Kasumi-1 (cell line): ENCODE measurements at regions not wholly inside any gene's neighbourhood (a gene's known extent, or its start where the extent isn't known, plus 50 kb on each side); places are given as distances from the start of the nearest gene placed in this dataset.
"Not testable (repeated sequence)": the region's sequence is repeated elsewhere in the genome, so short reads cannot be mapped to it uniquely, and the experiment has no call there.

Source experiments
- DNase-seq, 2 experiments: peaks; one replicate each; lab custom pipeline; 2025; lab: John Stamatoyannopoulos, UW

GRCh38 chr1:182163821-182164223, 102.3 kb upstream of the ZNF648 start:
- DNase-seq, result no peak

GRCh38 chr1:182159443-182159842, 97.9 kb upstream of the ZNF648 start:
- DNase-seq, result no peak

GRCh38 chr1:182157187-182157586, 95.7 kb upstream of the ZNF648 start:
- no peak for DNase-seq

- DNase-seq, result not testable (repeated sequence)
Observed at GRCh38 chr1:182154425-182154824, 92.9 kb upstream of the ZNF648 start.

GRCh38 chr1:182149411-182149965, 88.0 kb upstream of the ZNF648 start:
- peak; percentile 47 to 70 for DNase-seq

GRCh38 chr1:182147951-182148350, 86.4 kb upstream of the ZNF648 start:
- no peak for DNase-seq

GRCh38 chr1:182147136-182147820, 85.8 kb upstream of the ZNF648 start:
- peak; percentile 28 to 47 for DNase-seq

- no peak for DNase-seq
Observed at GRCh38 chr1:182146286-182146685, 84.8 kb upstream of the ZNF648 start.

GRCh38 chr1:182145441-182145840, 83.9 kb upstream of the ZNF648 start:
- DNase-seq, result no peak

GRCh38 chr1:182144646-182145030, 83.1 kb upstream of the ZNF648 start:
- no peak for DNase-seq

GRCh38 chr1:182143825-182144645, 82.5 kb upstream of the ZNF648 start:
- peak; percentile 64 to 65 for DNase-seq

- DNase-seq, result peak; percentile 81 to 86
Observed at GRCh38 chr1:182143154-182143657, 81.7 kb upstream of the ZNF648 start.

GRCh38 chr1:182142621-182143020, 81.1 kb upstream of the ZNF648 start:
- DNase-seq, result no peak

- DNase-seq, result no peak
Observed at GRCh38 chr1:182141040-182141439, 79.5 kb upstream of the ZNF648 start.

GRCh38 chr1:182139496-182139895, 78.0 kb upstream of the ZNF648 start:
- no peak for DNase-seq

GRCh38 chr1:182137546-182137945, 76.0 kb upstream of the ZNF648 start:
- no peak for DNase-seq

- no peak for DNase-seq
Observed at GRCh38 chr1:182135946-182136345, 74.4 kb upstream of the ZNF648 start.

- DNase-seq, result no peak
Observed at GRCh38 chr1:182134257-182134656, 72.7 kb upstream of the ZNF648 start.

GRCh38 chr1:182133181-182133580, 71.7 kb upstream of the ZNF648 start:
- no peak for DNase-seq

- DNase-seq, result no peak
Observed at GRCh38 chr1:182129398-182129797, 67.9 kb upstream of the ZNF648 start.

- no peak for DNase-seq
Observed at GRCh38 chr1:182128502-182128901, 67.0 kb upstream of the ZNF648 start.

GRCh38 chr1:182127656-182128055, 66.1 kb upstream of the ZNF648 start:
- no peak for DNase-seq

- DNase-seq, result no peak
Observed at GRCh38 chr1:182126272-182126800, 64.8 kb upstream of the ZNF648 start.
